NCI-H460 (cell line): ENCODE measurements at regions not wholly inside any gene's neighbourhood (a gene's known extent, or its start where the extent isn't known, plus 50 kb on each side); places are given as distances from the start of the nearest gene placed in this dataset.
A peak's percentile ranks its signal among the peaks of the same experiment; 100 is the strongest.
"Not testable (repeated sequence)": the region's sequence is repeated elsewhere in the genome, so short reads cannot be mapped to it uniquely, and the experiment has no call there.

Experiments used
- DNase-seq: peaks from one replicate; pipeline ENCODE4 v3.0.0-alpha.2; 2016; ENCODE audit warnings: low read depth; ENCODE audit errors: extremely low read depth

DNA sequence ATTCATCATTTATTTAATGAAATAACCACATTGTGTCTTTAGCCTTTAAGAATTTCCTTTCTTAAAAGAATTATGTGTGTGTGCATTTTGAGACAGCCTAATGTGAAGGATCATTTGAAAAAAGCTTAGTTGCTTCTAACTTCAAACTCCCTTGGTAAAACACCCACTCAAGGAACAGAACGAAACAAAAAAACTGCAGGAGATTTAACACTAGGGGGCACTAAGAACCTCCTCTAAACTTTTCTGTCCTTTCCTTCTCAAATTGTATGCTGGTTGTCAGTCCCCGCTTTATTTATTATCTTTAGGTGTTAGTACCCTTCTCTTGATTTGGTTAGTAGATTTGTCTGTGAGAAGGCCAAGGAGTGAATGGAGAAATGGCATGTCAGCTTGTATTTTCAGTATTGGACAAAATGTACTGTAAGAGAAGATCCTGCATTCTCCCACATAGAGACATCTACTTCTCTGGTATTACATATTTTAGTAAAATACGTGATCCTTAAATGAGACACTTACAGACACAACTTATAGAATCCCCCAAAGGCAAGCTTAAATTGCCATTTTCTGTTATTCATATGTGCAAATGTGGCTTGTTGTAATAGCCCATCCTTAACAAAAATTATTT, 229.7 kb downstream of the MRPS30 start:
- DNase-seq, result peak; percentile 13

DNA sequence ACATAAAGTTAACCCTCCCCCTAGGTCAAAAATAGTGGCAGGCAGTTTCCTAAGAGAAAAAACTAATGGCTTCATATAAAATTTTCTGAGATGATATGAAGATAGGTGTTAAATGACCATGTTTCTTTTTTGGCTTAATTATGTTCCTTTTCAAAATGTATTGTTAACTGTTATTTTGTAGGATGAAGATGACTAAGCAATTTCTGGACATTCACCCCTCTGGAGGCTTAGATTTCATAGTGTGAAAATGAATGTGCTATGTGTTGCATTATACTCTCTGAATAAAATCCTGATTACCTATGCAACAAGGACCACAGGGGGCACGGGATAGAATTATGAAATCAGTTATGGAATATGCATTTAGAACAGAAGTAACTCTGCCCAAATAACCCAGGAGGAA, 233.5 kb downstream of the MRPS30 start:
- no peak for DNase-seq

DNA sequence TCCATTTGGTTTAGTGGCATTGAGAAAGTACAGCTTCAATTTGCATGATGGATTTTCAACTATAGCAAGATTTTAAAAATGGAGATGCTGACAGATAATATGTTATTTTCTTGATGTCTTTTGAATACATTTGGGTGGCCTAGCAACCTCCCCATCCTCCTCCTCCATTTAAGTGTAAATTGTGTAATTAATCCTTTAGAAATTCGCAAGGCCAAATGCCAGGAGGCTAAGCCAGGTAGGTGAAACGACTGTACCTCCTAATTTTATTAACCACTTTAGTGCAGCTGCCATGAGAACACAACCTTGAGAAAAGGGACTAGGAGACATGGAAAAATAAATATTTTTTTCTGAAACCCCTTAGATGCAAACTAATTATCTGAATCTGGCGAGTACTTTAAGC, 248.8 kb downstream of the MRPS30 start:
- no peak for DNase-seq

DNA sequence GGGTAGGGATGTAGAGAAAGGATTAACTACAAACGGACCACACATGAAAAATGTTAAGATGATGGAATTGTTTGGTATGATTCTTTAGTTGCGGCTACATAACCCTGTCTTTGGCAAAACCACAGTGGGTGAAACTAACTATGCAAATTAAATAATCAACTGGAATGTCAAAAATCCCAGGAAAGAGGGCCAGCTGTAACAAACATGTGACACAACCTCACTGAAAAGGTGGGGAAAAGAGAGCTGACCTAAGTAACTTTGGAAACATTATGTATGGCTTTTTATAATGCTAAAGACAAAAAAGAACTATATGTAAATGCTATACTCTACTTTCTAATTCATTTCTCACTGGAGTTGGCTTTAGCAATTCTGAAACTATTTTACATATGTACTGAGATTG, 252.0 kb downstream of the MRPS30 start:
- DNase-seq, result no peak

DNA sequence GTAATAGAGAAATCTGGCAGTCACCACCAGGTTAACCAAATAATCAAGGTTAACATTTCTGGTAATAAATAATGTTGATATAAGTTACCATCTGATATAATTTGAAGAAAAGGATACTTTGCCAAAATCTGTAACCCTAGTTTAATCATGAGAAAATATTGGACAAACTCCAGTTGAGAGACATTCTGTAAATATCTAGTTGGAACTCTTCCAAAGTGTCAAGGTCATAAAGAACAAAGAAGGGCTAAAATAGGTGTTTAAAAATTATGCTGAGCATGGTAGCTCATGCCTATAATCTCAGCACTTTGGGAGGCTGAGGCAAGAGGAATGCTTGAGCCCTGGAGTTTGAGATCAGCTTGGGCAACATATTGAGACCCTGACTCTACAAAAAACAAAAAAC, 253.3 kb downstream of the MRPS30 start:
- no peak for DNase-seq

DNA sequence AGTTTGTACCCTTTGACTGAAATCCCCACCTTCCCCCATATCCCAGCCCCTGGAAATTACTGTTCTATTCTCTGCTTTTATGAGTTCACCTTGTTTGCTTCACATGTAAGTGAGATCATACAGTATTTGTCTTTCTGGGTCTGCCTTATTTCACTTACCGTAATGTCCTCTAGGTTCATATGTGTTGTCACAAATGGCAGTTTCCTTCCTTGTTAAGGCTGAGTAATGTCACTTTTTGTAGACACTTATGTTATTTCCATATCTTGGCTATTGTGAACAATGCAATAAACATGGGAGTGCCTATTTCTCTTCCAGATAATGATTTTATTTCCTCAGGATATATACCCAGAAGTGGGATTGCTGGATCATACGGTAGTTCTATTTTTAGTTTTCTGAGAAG, 272.3 kb downstream of the MRPS30 start:
- DNase-seq, result no peak

DNA sequence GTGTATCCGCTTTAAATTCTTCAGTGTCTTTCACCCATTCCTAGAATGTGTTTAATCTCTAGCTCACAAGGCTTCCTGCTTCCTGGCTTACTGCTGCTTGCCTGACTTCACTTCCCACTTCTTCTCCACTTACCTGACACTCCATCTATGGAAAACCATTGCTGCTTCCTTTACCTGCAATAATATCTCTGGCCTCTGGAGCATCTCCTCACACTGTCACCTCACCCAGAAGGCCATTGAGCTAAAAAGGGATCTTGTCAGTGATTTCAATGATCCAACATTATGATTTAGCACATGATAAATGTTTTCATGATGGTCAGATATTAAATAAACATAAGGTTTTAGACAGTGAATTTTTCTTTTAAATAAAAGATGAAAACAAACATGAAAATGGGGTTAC, 281.1 kb downstream of the MRPS30 start:
- DNase-seq, result no peak

DNA sequence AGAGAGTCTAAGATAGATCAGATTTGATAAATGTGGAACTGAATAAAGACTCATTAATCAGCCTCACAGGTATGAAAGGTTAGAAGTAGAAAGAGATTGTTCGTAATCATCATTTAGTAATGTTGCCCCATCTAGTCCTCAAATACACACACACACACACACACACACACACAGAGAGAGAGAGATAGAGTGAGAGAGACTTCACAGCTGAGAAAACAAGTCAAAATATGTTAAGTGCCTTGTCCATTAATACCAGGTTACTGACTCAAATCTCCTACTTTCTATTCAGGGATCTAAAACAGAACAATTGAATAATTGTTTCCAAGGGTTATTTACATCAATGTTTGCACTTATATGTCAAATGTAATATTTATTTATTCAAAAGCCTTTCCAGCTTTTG, 284.6 kb downstream of the MRPS30 start:
- no peak for DNase-seq

DNA sequence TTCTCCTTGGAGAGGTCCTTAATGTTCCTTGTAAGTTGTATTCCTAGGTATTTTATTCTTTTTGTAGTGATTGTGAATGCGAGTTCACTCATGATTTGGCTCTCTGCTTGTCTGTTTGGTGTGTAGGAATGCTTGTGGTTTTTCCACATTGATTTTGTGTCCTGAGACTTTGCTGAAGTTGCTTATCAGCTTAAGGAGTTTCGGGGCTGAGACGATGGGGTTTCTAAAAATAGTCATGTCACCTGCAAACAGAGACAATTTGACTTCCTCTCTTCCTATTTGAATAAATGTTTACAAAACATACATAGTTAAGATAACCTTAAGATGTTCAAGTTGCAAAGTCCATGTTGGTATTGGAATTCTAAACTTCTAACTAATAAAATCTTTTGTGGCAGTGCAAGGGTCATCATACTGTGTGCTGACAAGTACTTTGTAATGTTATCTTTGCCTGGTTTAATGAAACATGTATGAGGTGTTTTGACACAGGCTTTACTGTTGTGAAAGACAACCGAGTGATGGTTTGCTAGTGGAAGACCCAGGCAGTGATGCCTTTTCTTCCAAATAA, 286.2 kb downstream of the MRPS30 start:
- DNase-seq, result no peak

DNA sequence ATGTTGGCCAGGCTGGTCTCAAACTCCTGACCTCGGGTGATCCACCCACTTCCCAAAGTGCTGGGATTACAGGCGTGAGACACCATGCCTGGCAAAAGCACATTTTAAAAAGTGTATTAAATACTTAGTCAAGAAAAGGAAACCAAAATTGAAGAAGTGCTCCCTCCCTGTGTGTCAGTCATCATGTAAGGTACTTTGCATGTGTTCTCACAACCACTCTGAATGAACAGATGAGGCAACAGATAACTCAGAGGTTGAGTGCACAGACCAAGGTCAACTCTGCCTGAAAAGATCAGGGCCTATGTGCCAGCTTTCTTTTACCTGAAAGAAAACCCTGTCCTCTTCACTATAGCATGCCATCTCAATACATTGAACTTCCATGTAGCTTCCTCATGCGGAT, 289.7 kb downstream of the MRPS30 start:
- no peak for DNase-seq

DNA sequence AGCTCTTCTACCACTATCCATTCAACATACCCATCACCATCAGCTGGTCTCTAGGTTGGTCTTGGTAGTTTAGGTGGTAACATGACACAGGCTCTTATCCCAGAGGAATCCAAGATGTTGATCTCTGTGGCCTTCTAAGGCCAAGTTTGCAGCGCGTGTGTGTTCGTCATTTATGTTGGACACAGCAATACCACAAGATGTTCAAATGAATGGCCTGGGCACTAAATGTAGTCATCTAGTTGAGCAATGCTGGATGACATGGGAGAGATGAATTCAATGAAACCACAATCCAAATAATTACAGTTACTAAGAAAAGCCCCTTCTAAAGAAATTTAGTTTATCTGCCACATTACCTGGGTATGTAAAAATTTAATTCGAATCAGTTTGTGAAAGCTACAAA, 292.4 kb downstream of the MRPS30 start:
- DNase-seq, result no peak

DNA sequence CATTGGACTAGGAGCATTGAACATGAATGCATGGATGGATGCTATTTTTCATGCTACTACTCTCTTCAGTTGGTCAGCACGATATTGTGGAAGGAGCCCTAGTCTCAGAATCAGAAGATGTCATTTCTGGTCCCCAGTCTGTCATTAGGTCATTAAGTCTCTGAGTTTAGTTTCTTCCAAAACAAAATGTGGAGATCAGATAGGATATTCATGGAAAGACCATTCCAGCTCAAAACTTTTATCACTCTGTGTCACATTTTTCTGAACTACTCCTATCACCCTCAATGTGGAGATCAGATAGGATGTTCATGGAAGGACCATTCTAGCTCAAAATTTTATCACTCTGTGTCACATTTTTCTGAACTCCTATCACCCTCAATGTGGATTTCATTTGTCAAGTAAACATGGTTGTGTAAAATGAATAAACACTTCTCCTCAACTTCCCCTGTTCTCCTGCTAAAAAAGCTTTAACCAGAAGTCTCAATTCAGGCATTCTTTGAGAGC, 296.8 kb downstream of the MRPS30 start:
- DNase-seq, result no peak

DNA sequence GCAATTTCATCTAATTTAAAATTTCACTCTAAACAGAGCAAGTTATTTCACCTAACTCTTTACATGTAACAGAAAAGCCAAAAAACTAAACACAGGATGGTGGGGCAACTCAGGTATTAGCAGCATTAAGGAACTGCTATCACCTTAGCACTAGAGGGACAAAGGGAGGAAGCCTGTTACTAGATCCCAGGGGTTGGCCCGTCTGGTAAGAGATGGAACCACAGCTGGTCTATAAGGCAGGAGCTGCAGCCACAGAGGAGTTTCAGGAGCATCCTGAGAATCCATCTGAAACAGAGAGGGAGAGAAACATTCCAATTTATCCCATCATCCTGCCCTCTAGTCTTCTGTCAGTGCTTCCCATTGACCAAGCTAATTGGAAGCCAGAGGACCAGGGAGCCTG, 300.3 kb downstream of the MRPS30 start:
- no peak for DNase-seq

DNA sequence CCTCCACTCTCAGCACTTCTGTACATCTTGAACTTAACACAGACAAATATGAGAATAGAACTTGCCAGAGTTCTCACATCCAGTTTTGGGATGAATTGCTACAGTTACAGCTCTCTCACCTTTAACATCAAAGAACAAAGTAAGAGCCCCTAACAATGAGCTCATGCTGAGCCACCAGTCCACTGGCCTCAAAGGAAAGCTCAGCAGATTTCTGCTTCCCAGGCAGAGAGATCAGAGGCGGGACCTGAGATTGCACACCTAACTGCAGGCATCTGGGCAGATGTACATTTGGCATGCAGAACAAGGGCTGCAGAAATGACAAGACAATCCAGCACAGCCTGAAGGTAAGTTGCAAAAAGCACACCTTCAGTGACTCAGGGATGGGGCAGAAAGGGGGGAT, 300.9 kb downstream of the MRPS30 start:
- no peak for DNase-seq

DNA sequence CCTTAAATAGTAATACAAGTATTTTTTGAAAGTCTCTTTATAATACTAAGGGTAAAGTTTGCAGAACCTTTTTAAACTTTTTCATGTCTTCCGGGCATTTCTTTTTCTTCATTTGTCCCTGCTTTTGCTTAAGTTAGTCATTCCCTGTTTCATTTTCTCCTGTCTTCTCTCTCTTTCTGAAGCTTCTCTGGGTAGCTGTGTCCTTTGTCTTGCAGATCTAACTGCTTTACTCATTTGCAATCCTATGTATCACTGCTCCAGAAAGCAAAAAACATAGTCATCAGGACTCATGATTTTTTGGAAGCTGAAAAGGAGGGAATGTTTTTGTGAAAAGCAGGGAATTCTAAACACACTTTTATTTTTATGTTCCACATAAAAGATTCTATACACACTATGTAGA, 301.7 kb downstream of the MRPS30 start:
- no peak for DNase-seq

DNA sequence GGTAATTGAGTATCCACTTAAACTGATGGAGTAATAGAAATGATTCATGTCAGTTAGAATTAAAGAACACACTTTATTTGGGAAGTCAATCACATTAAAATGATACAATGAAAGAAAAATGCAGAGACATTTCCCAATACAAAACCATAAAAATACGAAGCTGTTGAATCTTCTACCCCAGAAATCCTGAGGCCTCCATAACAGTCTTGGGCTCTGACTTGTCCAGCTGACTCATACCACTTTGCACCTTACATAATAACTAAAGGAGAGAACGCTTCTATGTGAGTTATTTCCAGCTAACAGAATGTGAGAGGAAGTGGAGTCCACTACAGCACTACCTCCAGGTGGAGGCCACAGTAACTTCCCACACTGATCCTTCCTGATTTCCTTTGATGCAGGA, 305.0 kb downstream of the MRPS30 start:
- DNase-seq, result no peak

DNA sequence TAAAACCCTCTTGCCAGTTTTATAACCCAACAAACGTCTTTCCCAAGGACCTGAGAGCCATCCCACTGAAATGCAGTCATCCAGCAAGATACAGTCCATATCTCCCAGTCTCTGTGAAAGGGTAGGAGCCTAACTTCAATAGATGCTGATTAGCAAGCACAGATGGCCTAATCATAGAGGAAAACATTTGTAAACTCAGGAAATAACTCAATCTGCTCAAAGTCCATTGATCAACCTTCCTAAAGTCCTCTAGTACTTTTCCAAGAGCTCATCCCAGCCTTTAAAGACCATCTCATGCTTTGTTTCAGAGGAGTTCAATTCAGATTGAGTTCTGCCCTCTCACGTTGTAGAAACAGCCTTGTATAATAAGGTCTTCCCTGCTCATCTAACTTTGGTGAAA, 324.2 kb downstream of the MRPS30 start:
- no peak for DNase-seq

DNA sequence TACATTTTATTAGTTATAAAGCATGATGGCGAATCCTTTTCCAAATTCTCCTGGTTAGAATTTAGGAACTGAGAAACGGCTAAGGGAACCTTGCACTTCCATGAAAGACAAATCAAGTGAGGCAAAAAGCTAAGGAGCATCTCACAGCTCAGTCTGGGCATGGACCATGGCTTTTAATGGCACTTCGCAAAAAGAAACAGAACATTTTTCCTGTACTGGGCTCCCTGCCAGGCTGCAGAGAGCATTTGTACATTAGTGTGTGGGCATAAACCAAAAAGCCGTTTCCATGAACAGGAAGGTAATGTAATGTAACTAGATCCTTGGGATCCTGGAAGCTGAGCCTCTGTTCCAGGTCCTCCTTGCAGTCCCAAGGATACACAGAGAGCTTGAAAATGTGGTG, 354.2 kb downstream of the MRPS30 start:
- DNase-seq, result no peak

DNA sequence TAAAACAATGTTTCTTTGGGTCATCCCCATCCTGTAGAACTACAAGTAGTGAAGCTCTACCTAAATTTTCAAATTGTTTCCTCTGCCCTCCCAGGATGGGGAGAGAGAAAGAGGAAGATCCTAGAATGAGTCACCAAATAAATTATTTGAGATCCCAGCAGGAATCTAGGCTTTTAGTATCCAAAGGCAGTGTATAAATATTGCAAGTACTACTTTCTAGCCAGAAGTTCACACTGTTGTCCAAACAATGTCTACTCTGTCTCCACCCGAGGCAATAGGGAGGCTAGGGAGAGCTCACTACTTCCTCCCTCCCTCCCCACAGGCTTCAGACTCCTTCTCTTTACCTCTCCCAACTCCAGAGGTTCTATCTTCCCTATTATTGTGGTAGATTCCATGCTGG, 362.8 kb downstream of the MRPS30 start:
- no peak for DNase-seq

DNA sequence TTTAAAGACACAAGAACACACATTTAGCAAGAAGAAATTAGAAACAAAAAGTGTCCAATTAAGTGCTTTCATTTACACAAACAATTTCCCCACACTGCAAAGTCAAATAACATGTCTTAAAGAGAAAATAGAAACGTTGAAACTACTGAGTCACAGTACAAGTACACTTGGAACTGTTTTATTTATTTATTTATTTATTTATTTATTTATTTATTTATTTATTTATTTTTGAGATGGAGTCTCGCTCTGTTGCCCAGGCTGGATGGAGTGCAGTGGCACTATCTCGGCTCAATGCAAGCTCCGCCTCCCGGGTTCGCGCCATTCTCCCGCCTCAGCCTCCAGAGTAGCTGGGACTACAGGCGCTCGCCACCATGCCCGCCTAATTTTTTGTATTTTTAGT, 363.9 kb downstream of the MRPS30 start:
- DNase-seq, result not testable (repeated sequence)

DNA sequence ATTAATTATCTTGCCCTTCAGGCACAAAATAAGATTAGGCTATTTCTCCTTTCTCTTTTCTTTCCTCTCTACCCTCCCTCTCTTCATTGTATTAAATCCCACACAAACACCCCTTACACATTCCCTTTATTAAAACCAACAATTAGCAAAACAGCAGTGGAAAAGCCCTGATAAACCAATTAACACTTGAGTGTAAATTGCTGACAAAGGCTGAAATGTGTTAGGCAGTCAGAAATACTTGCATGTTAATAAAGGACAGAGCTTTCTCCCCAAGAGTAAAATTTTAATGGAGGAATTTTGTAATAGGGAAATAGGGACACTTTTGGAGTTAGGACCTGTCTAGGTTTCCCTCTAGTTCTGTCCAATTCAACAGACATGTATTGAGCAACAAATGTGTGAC, 370.9 kb downstream of the MRPS30 start:
- no peak for DNase-seq

DNA sequence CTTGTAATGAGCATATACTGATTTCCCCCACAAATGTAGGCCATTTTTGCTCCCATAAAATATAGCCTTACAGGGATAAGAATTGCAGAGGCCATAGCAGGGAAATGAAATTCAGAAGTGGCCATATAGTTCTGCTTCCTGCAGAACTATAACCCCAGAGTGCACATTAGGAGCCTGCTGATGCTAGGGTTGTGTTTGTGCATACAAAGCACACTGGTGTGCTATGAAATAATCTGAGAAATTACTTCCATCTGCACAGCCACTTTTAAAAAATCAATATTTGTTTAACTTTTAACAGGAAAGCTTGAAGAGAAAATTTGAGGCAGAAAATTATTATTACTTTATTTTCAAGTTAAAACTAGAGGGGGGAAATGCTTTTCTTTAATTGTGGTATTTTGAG, 380.3 kb downstream of the MRPS30 start:
- DNase-seq, result no peak

DNA sequence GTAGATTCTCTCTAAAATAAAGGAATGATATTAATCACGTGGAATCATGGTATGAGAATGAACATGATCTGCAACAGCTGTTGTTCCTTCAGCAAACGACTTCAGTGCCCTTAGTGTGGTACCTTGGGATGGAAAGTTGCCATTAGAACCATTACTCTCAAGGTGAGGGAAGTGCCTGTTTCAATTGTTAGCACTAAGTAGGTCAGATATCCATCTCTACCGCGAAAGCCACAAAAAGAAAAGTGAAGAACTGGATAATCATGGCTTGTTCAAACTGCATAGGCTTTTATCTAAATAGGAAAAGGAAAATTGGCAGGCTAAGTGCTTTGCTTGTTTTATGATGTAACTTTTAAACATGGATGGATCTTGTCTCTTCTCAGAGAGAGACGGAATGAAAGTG, 380.7 kb downstream of the MRPS30 start:
- no peak for DNase-seq
